Heart left ventricle (tissue), 16 donors: ENCODE measurements at regions not wholly inside any gene's neighbourhood (a gene's known extent, or its start where the extent isn't known, plus 50 kb on each side); places are given as distances from the start of the nearest gene placed in this dataset.

ENCODE experiments used
- ATAC-seq, 4 donors: fragments of 200-7000 bp; cut with Tn5 transposase; one replicate each; pipeline ENCODE4 v1.9.1; 2020 to 2022; ENCODE audit warnings: moderate library complexity in 4 of 4, mild to moderate bottlenecking in 3 of 4, moderate number of reproducible peaks in 1 of 4
- DNase-seq, 5 donors: peaks; one replicate each; pipeline ENCODE4 v3.0.0-alpha.2; 2020
- H3K27ac ChIP-seq, 12 donors: fragments of 200-600 bp; sonication (generic) in 4 of 12; one replicate each; pipeline versions ENCODE4 v1.5.0 to v1.8.0; 2016 to 2022; ENCODE audit warnings: mild to moderate bottlenecking in 2 of 12
- H3K27me3 ChIP-seq, 9 donors: fragments of 200-600 bp; sonication (generic) in 2 of 9; one replicate each; pipeline versions ENCODE4 v1.5.1 to v1.8.0; 2016 to 2022; ENCODE audit warnings: mild to moderate bottlenecking in 3 of 9
- H3K36me3 ChIP-seq, 9 donors: fragments of 200-600 bp; sonication (generic) in 2 of 9; one replicate each; pipeline versions ENCODE4 v1.5.0 to v1.8.0; 2018 to 2022; ENCODE audit warnings: mild to moderate bottlenecking in 2 of 9
- H3K4me1 ChIP-seq, 12 donors: fragments of 200-600 bp; sonication (generic) in 4 of 12; one replicate each; pipeline versions ENCODE4 v1.5.0 to v1.8.0; 2016 to 2022; ENCODE audit warnings: mild to moderate bottlenecking in 3 of 12
- H3K4me3 ChIP-seq, 12 donors: fragments of 200-600 bp; sonication (generic) in 4 of 12; one replicate each; pipeline versions ENCODE4 v1.5.0 to v1.8.0; 2017 to 2022; ENCODE audit warnings: mild to moderate bottlenecking in 9 of 12, moderate library complexity in 4 of 12
- H3K9me3 ChIP-seq, 12 donors: fragments of 200-600 bp; sonication (generic) in 4 of 12; one replicate each; pipeline versions ENCODE4 v1.5.0 to v1.8.0; 2016 to 2022; ENCODE audit warnings: mild to moderate bottlenecking in 1 of 12
- CTCF ChIP-seq, 12 donors: fragments of 200-600 bp; sonication (generic) in 4 of 12; IDR thresholded peaks; one replicate each; pipeline versions ENCODE4 v1.5.0 to v1.8.0; 2018 to 2022; ENCODE audit warnings: antibody characterized with exemption in 12 of 12, mild to moderate bottlenecking in 5 of 12
- POLR2A ChIP-seq, 2 donors: fragments of 450-650 bp; IDR thresholded peaks; one replicate each; pipeline ENCODE4 v1.6.1; 2017; ENCODE audit warnings: antibody characterized with exemption in 2 of 2, mild to moderate bottlenecking in 2 of 2, moderate library complexity in 2 of 2
- WGBS, 4 donors: extraction: QIAGEN DNeasy Blood & Tissue Kit in 2 of 4; methylation state at CpG; one replicate each; pipeline versions ENCODE4 v1.1.5 to v1.1.7; 2013 to 2018; 5-methylcytosine and 5-hydroxymethylcytosine counted together
- intact Hi-C, 10 donors: fragments of 100-400 bp; cut with DNase I; formaldehyde crosslinking; loops; one replicate each; pipeline versions ENCODE4 v1.11.1 to v1.14.2; 2022
- donor health status: ischemic (EF 13 %, LVEDD 7.1; RV severe dilation, severe dysfunction).
- donor health status: healthy with polysubstance abuse.
- donor health status: DM: no; HTN: yes; CAD: no.
- donor health status: DM: no; HTN: no; CAD: no.
- donor health status: ischemic (EF 25% LVEDD 6.9; RV normal size, moderate dysfunction).
- donor health status: ischemic (EF 25% LVEDD 5.7; RV mildly dilated, moderate dysfunction).
- donor health status: healthy.
- donor health status: DM: yes; HTN: yes; CAD: no.
- donor health status: ischemic (EF 35%, LVEDD 5.7; RV mildly dilated, moderate dysfunction).
- donor health status: nonischemic (EF 11% LVEDD 7.7; RV severe dilation, severe dysfunction).
- donor health status: DM: yes; HTN: yes; CAD: no.
- donor health status: PGD.
- donor health status: ischemic (EF 29% LVEDD 5.4; RV normal size, mild dysfunction).
- donor health status: nonischemic (EF 23%, LVEDD 6.1; RV moderate dilation, normal function).

- no peaks in the 10 kb centered on the region for H3K27me3 ChIP-seq
- 96 to 98% (median 97%) methylated on average over 1 of the region's 1 CpG for WGBS, 4 donors
- H3K27ac ChIP-seq, result no peak overlapping the region
- no peak for DNase-seq
- no peaks in the 10 kb centered on the region for H3K4me1 ChIP-seq
- ATAC-seq, result no peak
- H3K36me3 ChIP-seq, result no peaks in the 10 kb centered on the region
- no peaks in the 10 kb centered on the region for H3K9me3 ChIP-seq
- TF ChIP-seq POLR2A (IDR thresholded peaks at IDR 0.05), result no peak
- TF ChIP-seq CTCF (IDR thresholded peaks at IDR 0.05), result no peak
- H3K4me3 ChIP-seq, result no peak overlapping the region
- intact Hi-C loops, result no loop called here
These were observed 388.0 kb downstream of the RFPL4B start for GRCh38 chr6:112735129-112735528.

- no peak overlapping the region for H3K27ac ChIP-seq
- ATAC-seq (no peak), DNase-seq (no peak)
- TF ChIP-seq CTCF (IDR thresholded peaks at IDR 0.05) (no peak), POLR2A (IDR thresholded peaks at IDR 0.05) (no peak)
- no peaks in the 10 kb centered on the region for H3K36me3 ChIP-seq
- peaks cover 0 to 1% (median 0%) of the 10 kb centered on the region in 12 donors for H3K4me1 ChIP-seq
- H3K27me3 ChIP-seq, result no peaks in the 10 kb centered on the region
- intact Hi-C loops, result no loop called here
- no peak overlapping the region for H3K4me3 ChIP-seq
- H3K9me3 ChIP-seq, result no peaks in the 10 kb centered on the region
These were observed 392.6 kb downstream of the RFPL4B start for GRCh38 chr6:112739766-112740165.

- Histone ChIP-seq H3K9me3 (no peaks in the 10 kb centered on the region), H3K4me3 (no peak overlapping the region), H3K4me1 (peaks cover 0 to 5% (median 0%) of the 10 kb centered on the region in 12 donors), H3K27ac (no peak overlapping the region), H3K27me3 (no peaks in the 10 kb centered on the region), H3K36me3 (no peaks in the 10 kb centered on the region)
- ATAC-seq (no peak), DNase-seq (no peak)
- intact Hi-C loops, result no loop called here
- TF ChIP-seq POLR2A (IDR thresholded peaks at IDR 0.05) (no peak), CTCF (IDR thresholded peaks at IDR 0.05) (no peak)
- 93 to 98% (median 95%) methylated on average over 1 of the region's 1 CpG for WGBS, 4 donors
These were observed 396.2 kb downstream of the RFPL4B start for GRCh38 chr6:112743323-112743722.

GRCh38 chr6:112744827-112745226 lies 397.7 kb downstream of the RFPL4B start:
- Histone ChIP-seq H3K4me1 (peaks cover 0 to 5% (median 0%) of the 10 kb centered on the region in 12 donors), H3K27me3 (no peaks in the 10 kb centered on the region), H3K27ac (peak overlapping the region in 3 of 12 donors; percentile 8 to 57 (median 29)), H3K9me3 (no peaks in the 10 kb centered on the region), H3K4me3 (no peak overlapping the region), H3K36me3 (no peaks in the 10 kb centered on the region)
- ATAC-seq (no peak), DNase-seq (no peak)
- TF ChIP-seq CTCF (IDR thresholded peaks at IDR 0.05), result no peak
- no peak for TF ChIP-seq POLR2A (IDR thresholded peaks at IDR 0.05)
- intact Hi-C loops, result no loop called here
- 54 to 61% (median 57%) methylated on average over 4 of the region's 4 CpGs for WGBS, 4 donors
